Memory B cell (primary cell): ENCODE measurements at regions not wholly inside any gene's neighbourhood (a gene's known extent, or its start where the extent isn't known, plus 50 kb on each side); places are given as distances from the start of the nearest gene placed in this dataset.

Experiments
- ATAC-seq: fragments of 150-1000 bp; cut with Tn5 transposase; 2 replicates; pipeline ENCODE4 v1.10.0; 2021; ENCODE audit warnings: low read depth, mild to moderate bottlenecking, moderate library complexity
- DNase-seq, 2 donors: peaks; one replicate each; pipeline ENCODE4 v3.0.0; 2022; ENCODE audit warnings: low spot score in 2 of 2
- H3K27ac Mint-ChIP-seq: one replicate; pipeline ENCODE4 v1.8.0; 2022; ENCODE audit warnings: mild to moderate bottlenecking, moderate library complexity, mixed read lengths
- H3K27me3 Mint-ChIP-seq: one replicate; pipeline ENCODE4 v1.8.0; 2022; ENCODE audit warnings: mixed read lengths
- H3K36me3 Mint-ChIP-seq: one replicate; pipeline ENCODE4 v1.8.0; 2022; ENCODE audit warnings: mild to moderate bottlenecking, mixed read lengths
- H3K4me1 Mint-ChIP-seq: one replicate; pipeline ENCODE4 v1.8.0; 2022; ENCODE audit warnings: mixed read lengths
- H3K4me3 Mint-ChIP-seq: one replicate; pipeline ENCODE4 v1.8.0; 2022; ENCODE audit warnings: mild to moderate bottlenecking, moderate library complexity, mixed read lengths
- H3K9me3 Mint-ChIP-seq: one replicate; pipeline ENCODE4 v1.8.0; 2022; ENCODE audit warnings: mixed read lengths

DNA sequence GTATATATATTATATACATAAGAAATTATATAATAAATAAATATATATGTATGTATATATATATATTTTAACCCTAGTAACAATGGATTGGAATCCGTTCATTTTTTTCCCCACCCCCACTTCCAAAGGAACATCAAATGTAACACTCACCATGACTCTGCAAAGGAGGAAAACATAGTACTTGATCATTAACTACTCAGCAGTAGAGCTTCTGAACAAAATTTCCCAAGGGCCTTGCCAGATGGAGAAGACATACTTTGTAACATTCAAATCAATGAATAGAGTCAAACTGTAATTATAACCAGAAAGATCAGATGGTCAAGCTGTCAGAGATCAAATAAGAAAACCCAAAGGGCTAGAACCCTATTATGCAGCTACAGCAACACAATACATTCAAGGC is 126.0 kb upstream of the CNTN1 start:
- Mint-ChIP-seq H3K27ac (no peak overlapping the region), H3K27me3 (peaks cover 3% of the 10 kb centered on the region), H3K36me3 (no peaks in the 10 kb centered on the region), H3K4me3 (no peak overlapping the region), H3K9me3 (no peaks in the 10 kb centered on the region), H3K4me1 (no peaks in the 10 kb centered on the region)
- ATAC-seq (no peak), DNase-seq (no peak)

GRCh38 chr12:40569626-40570179 is 122.5 kb upstream of the CNTN1 start:
- Mint-ChIP-seq H3K27me3 (peaks cover 2% of the 10 kb centered on the region), H3K4me1 (no peaks in the 10 kb centered on the region), H3K36me3 (no peaks in the 10 kb centered on the region), H3K9me3 (no peaks in the 10 kb centered on the region), H3K4me3 (no peak overlapping the region), H3K27ac (no peak overlapping the region)
- DNase-seq = no peak
- no peak for ATAC-seq

- no peak for DNase-seq
- Mint-ChIP-seq H3K27ac (no peak overlapping the region), H3K27me3 (peaks cover 1% of the 10 kb centered on the region), H3K9me3 (peaks cover 1% of the 10 kb centered on the region), H3K36me3 (no peaks in the 10 kb centered on the region), H3K4me3 (no peak overlapping the region), H3K4me1 (no peaks in the 10 kb centered on the region)
- no peak for ATAC-seq
These were observed 119.2 kb upstream of the CNTN1 start for GRCh38 chr12:40573024-40573423.

DNA sequence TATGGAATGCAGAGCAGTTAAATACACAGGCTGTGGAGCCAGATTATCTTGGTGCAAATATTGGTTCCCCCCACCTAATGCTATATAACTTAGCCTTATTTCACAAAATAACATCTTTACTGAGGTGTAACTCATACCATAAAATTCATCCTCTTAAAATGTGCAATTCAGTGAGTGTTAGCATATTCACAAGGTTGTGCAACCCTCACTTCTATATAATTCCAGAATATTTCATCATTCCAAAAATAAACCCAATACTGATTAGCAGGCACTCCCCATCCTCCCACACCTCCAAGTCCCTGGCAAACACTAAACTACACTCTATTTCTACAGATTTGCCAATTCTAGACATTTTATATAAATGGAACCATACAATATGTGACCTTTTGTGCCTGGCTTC is 116.3 kb upstream of the CNTN1 start:
- DNase-seq (no peak), ATAC-seq (no peak)
- Mint-ChIP-seq H3K27ac (no peak overlapping the region), H3K4me3 (no peak overlapping the region), H3K9me3 (peaks cover 2% of the 10 kb centered on the region), H3K36me3 (no peaks in the 10 kb centered on the region), H3K4me1 (no peaks in the 10 kb centered on the region), H3K27me3 (peaks cover 2% of the 10 kb centered on the region)

DNA sequence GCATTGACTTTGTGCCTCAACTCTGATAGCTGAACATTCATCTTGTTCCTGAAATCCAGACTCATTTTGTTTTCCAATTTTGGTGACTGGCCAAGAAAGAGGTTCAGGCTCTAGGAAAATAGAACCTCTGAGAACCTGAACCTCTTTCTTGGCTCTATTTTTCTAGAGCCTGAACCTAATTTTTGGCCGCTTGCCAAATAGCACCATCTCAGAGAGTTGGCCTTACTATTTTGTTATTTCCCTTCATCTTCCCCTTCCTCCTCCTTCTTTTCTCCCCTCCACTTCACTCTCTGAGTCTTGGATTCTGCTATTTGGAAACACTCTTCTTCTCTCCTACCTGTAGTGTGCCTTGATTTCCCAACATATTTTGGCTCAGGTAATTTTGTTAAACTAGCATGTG is 114.4 kb upstream of the CNTN1 start:
- Mint-ChIP-seq H3K27me3 (peaks cover 2% of the 10 kb centered on the region), H3K4me3 (no peak overlapping the region), H3K4me1 (no peaks in the 10 kb centered on the region), H3K27ac (no peak overlapping the region), H3K9me3 (peaks cover 6% of the 10 kb centered on the region), H3K36me3 (peaks cover 1% of the 10 kb centered on the region)
- ATAC-seq (no peak), DNase-seq (no peak)

DNA sequence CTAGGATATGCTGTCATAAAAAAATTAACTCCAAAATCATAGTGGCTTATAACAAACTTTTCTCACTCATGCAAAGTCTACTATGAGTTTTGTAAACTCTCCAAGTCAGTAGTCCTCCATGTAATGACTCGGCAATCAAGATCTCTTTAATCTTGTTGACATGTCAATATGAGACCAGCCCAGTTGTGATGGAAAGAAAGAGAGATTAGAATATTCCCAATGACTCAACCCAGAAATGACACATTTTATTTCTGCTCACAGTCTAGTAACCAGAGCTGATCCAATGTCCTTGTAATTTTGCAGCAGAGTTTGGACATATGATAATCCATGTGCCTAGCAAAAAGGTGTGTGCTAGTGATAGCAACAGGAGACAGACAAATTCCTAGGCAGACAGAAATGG is 112.6 kb upstream of the CNTN1 start:
- Mint-ChIP-seq H3K9me3 (peaks cover 6% of the 10 kb centered on the region), H3K4me1 (no peaks in the 10 kb centered on the region), H3K36me3 (peaks cover 1% of the 10 kb centered on the region), H3K4me3 (no peak overlapping the region), H3K27ac (no peak overlapping the region), H3K27me3 (peaks cover 2% of the 10 kb centered on the region)
- no peak for DNase-seq
- no peak for ATAC-seq

GRCh38 chr12:40580346-40580745 is 111.9 kb upstream of the CNTN1 start:
- Mint-ChIP-seq H3K4me1 (no peaks in the 10 kb centered on the region), H3K27ac (no peak overlapping the region), H3K36me3 (peaks cover 1% of the 10 kb centered on the region), H3K9me3 (peaks cover 6% of the 10 kb centered on the region), H3K27me3 (peaks cover 2% of the 10 kb centered on the region), H3K4me3 (no peak overlapping the region)
- ATAC-seq (no peak), DNase-seq (no peak)

DNA sequence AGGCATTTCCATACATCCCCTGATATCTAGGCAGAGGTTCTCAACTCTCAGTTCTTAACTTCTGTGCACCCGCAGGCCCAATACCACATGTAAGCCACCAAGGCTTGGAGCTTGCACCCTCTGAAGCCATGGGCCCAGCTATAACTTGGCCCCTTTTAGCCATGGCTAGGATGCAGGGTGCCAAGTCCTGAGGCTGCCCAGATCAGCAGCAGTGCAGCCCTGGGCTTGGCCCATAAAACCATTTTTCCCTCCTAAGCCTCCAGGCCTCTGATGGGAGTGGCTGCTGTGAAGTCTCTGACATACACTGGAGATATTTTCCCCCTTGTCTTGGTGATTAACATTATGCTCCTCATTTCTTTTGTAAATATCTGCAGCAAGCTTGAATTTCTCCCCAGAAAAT is 110.3 kb upstream of the CNTN1 start:
- ATAC-seq (no peak), DNase-seq (no peak)
- Mint-ChIP-seq H3K9me3 (peaks cover 6% of the 10 kb centered on the region), H3K4me3 (no peak overlapping the region), H3K27ac (no peak overlapping the region), H3K27me3 (peaks cover 4% of the 10 kb centered on the region), H3K4me1 (no peaks in the 10 kb centered on the region), H3K36me3 (peaks cover 1% of the 10 kb centered on the region)

GRCh38 chr12:40583743-40584142 is 108.5 kb upstream of the CNTN1 start:
- Mint-ChIP-seq H3K4me3 (no peak overlapping the region), H3K4me1 (no peaks in the 10 kb centered on the region), H3K36me3 (peaks cover 1% of the 10 kb centered on the region), H3K9me3 (peaks cover 5% of the 10 kb centered on the region), H3K27ac (no peak overlapping the region), H3K27me3 (peaks cover 2% of the 10 kb centered on the region)
- DNase-seq (no peak), ATAC-seq (no peak)

GRCh38 chr12:40584763-40585162 is 107.5 kb upstream of the CNTN1 start:
- Mint-ChIP-seq H3K4me3 (no peak overlapping the region), H3K4me1 (no peaks in the 10 kb centered on the region), H3K9me3 (peaks cover 12% of the 10 kb centered on the region), H3K36me3 (peaks cover 1% of the 10 kb centered on the region), H3K27me3 (peaks cover 2% of the 10 kb centered on the region), H3K27ac (no peak overlapping the region)
- ATAC-seq = no peak
- DNase-seq = no peak

- DNase-seq (no peak), ATAC-seq (no peak)
- Mint-ChIP-seq H3K9me3 (peaks cover 13% of the 10 kb centered on the region), H3K4me3 (no peak overlapping the region), H3K27me3 (peaks cover 2% of the 10 kb centered on the region), H3K4me1 (no peaks in the 10 kb centered on the region), H3K36me3 (peaks cover 1% of the 10 kb centered on the region), H3K27ac (no peak overlapping the region)
These were observed 105.4 kb upstream of the CNTN1 start for GRCh38 chr12:40586823-40587222.

- Mint-ChIP-seq H3K36me3 (no peaks in the 10 kb centered on the region), H3K9me3 (peaks cover 12% of the 10 kb centered on the region), H3K27me3 (peaks cover 2% of the 10 kb centered on the region), H3K4me1 (no peaks in the 10 kb centered on the region), H3K4me3 (no peak overlapping the region), H3K27ac (no peak overlapping the region)
- no peak for DNase-seq
- no peak for ATAC-seq
These were observed 104.8 kb upstream of the CNTN1 start for GRCh38 chr12:40587421-40587820.

DNA sequence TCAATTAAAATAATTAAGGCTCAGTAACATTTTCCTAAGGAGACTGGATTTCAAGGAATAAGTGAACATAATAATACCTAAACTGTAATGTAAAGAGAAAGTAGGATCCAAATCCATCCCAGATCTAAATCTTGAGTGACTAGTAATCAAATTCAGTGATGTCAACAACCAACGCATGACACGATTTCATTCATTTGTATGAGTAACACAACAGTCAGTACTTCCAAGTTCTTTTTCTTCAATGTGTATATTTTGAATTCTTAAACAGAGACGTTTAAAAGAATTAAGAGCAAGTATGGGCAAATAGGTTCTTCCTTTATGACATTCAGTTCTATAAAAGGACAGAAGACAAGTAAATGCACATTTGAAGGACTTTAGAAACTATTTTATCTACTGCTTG is 104.3 kb upstream of the CNTN1 start:
- Mint-ChIP-seq H3K27me3 (peaks cover 2% of the 10 kb centered on the region), H3K4me1 (no peaks in the 10 kb centered on the region), H3K36me3 (no peaks in the 10 kb centered on the region), H3K27ac (no peak overlapping the region), H3K9me3 (peaks cover 11% of the 10 kb centered on the region), H3K4me3 (no peak overlapping the region)
- no peak for ATAC-seq
- no peak for DNase-seq

GRCh38 chr12:40597133-40597532 is 95.1 kb upstream of the CNTN1 start:
- no peak for DNase-seq
- Mint-ChIP-seq H3K27me3 (no peaks in the 10 kb centered on the region), H3K27ac (no peak overlapping the region), H3K4me1 (no peaks in the 10 kb centered on the region), H3K36me3 (no peaks in the 10 kb centered on the region), H3K9me3 (peaks cover 8% of the 10 kb centered on the region), H3K4me3 (no peak overlapping the region)
- no peak for ATAC-seq

DNA sequence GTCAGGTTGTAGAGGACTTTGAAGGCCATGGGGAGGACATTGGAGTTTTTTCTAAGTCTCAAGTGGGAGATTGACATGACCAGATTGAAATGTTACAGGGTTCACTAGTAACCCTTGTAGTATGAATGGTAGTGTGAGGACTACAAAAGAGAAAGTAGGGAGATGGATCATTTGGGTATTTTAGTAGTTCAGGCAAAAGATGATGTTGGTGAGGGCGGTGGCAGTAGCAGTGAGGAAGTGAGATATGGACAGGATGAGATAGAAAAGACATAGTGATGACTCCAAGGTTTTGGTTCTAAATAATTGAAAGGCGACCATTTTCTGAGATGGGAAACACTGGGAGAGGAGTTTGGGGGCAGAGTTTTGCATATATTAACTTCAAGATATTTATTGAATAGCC is 94.2 kb upstream of the CNTN1 start:
- no peak overlapping the region for H3K4me3 Mint-ChIP-seq
- H3K36me3 Mint-ChIP-seq = no peaks in the 10 kb centered on the region
- no peaks in the 10 kb centered on the region for H3K27me3 Mint-ChIP-seq
- H3K27ac Mint-ChIP-seq = no peak overlapping the region
- no peak for ATAC-seq
- no peak for DNase-seq
- H3K4me1 Mint-ChIP-seq = no peaks in the 10 kb centered on the region
- H3K9me3 Mint-ChIP-seq = peaks cover 6% of the 10 kb centered on the region
